HCT116 (cell line): ENCODE measurements at regions not wholly inside any gene's neighbourhood (a gene's known extent, or its start where the extent isn't known, plus 50 kb on each side); places are given as distances from the start of the nearest gene placed in this dataset.

Experiments used
- ATAC-seq: fragments of 200-7000 bp; cut with Tn5 transposase; 2 replicates; pipeline ENCODE4 v1.9.1; 2020; ENCODE audit warnings: mild to moderate bottlenecking, moderate library complexity
- BruUV-seq: library from RNA; stranded (reverse); fragments of 400-500 nt; replicated peaks from 2 replicates; lab custom pipeline; 2021; lab: Mats Ljungman, UMichigan
- CTCF ChIA-PET: fragments of 300-600 bp; sonication (Branson Sonifier 250); formaldehyde crosslinking; loops from one replicate; lab custom pipeline; 2021; ENCODE audit warnings: antibody characterized with exemption; lab: Charles Lee
- POLR2A ChIA-PET: fragments of 300-600, 350-600 bp; sonication (Branson Sonifier 250); formaldehyde crosslinking; loops from one replicate; lab custom pipeline; 2021; ENCODE audit warnings: antibody characterized with exemption; lab: Charles Lee
- RAD21 ChIA-PET, 2 experiments: fragments of 300-600 bp; sonication (Branson Sonifier 250); formaldehyde crosslinking; loops; one replicate each; lab custom pipeline; 2023; ENCODE audit warnings: low total read pairs in 2 of 2; ENCODE audit not compliant: uncharacterized antibody in 2 of 2, unreplicated experiment in 2 of 2, low non-redundant PET in 1 of 2; lab: Charles Lee
- DNase-seq: peaks from one replicate; pipeline ENCODE4 v3.0.0-alpha.2; 2010; ENCODE audit warnings: low read depth, low spot score
- H2AFZ ChIP-seq: fragments of 200-600 bp; shearing (Covaris generic), sonication (generic); 2 replicates; pipeline ENCODE4 v1.6.1; 2017; ENCODE audit warnings: low read depth, mixed run types, mixed read lengths, antibody characterized with exemption, low read length; ENCODE audit not compliant: poor library complexity, severe bottlenecking
- H3K27ac ChIP-seq: 2 replicates; pipeline ENCODE4 v1.5.1; 2012; ENCODE audit warnings: low read depth, low read length
- H3K27me3 ChIP-seq: fragments of 200-600 bp; sonication (generic); 2 replicates; pipeline ENCODE4 v1.6.1; 2016; ENCODE audit warnings: mixed run types, low read length, mixed read lengths; ENCODE audit not compliant: insufficient read depth
- H3K36me3 ChIP-seq, 2 experiments: fragments of 200-500 bp in 1 of 2; fragments of 200-600 bp in 1 of 2; sonication (Bioruptor generic) in 1 of 2; sonication (generic) in 1 of 2; 2 replicates each; pipeline versions ENCODE4 v1.5.1 to v1.6.1; 2014 to 2016; ENCODE audit warnings: low read length in 2 of 2, inconsistent platforms in 1 of 2, mixed read lengths in 1 of 2, mixed run types in 1 of 2; ENCODE audit not compliant: insufficient read depth in 2 of 2, control insufficient read depth in 1 of 2
- H3K4me1 ChIP-seq, 2 experiments: fragments of 200-600 bp in 1 of 2; sonication (generic) in 1 of 2; 2 replicates each; pipeline versions ENCODE4 v1.5.1 to v1.6.1; 2012 to 2017; ENCODE audit warnings: low read length in 2 of 2, inconsistent platforms in 1 of 2, mild to moderate bottlenecking in 1 of 2, mixed read lengths in 1 of 2, mixed run types in 1 of 2, moderate library complexity in 1 of 2; ENCODE audit not compliant: insufficient read depth in 2 of 2, control insufficient read depth in 1 of 2
- H3K4me2 ChIP-seq: fragments of 200-600 bp; sonication (generic); 2 replicates; pipeline ENCODE4 v1.6.1; 2017; ENCODE audit warnings: mixed run types, low read length, mixed read lengths
- H3K4me3 ChIP-seq, 2 experiments: fragments of 200-600 bp in 1 of 2; sonication (generic) in 1 of 2; replicated peaks in 1 of 2; 2 replicates each; pipeline ENCODE4 v1.5.1; 2011 to 2016; ENCODE audit warnings: low read length in 2 of 2, control low read depth in 1 of 2, low read depth in 1 of 2, mild to moderate bottlenecking in 1 of 2, mixed read lengths in 1 of 2, mixed run types in 1 of 2
- H3K79me2 ChIP-seq: fragments of 200-600 bp; sonication (generic); 2 replicates; pipeline ENCODE4 v1.6.1; 2017; ENCODE audit warnings: mild to moderate bottlenecking, mixed run types, low read length, moderate library complexity, mixed read lengths; ENCODE audit not compliant: insufficient read depth
- H3K9ac ChIP-seq: fragments of 200-600 bp; sonication (generic); 2 replicates; pipeline ENCODE4 v1.6.1; 2016; ENCODE audit warnings: low read length, mixed read lengths
- H3K9me2 ChIP-seq: fragments of 200-600 bp; sonication (generic), shearing (Covaris generic); 2 replicates; pipeline ENCODE4 v1.6.1; 2017; ENCODE audit warnings: mixed run types, mild to moderate bottlenecking, moderate library complexity; ENCODE audit not compliant: insufficient read depth
- H3K9me3 ChIP-seq, 2 experiments: fragments of 200-500 bp in 1 of 2; fragments of 200-600 bp in 1 of 2; sonication (Bioruptor generic) in 1 of 2; sonication (generic) in 1 of 2; 2 replicates each; pipeline ENCODE4 v1.6.1; 2014 to 2017; ENCODE audit warnings: low read length in 2 of 2, mixed read lengths in 2 of 2, inconsistent platforms in 1 of 2, low read depth in 1 of 2, mild to moderate bottlenecking in 1 of 2, mixed run types in 1 of 2, moderate library complexity in 1 of 2; ENCODE audit not compliant: control insufficient read depth in 1 of 2, insufficient read depth in 1 of 2
- H4K20me1 ChIP-seq: fragments of 200-600 bp; sonication (generic), shearing (Covaris generic); 2 replicates; pipeline ENCODE4 v1.6.1; 2017; ENCODE audit warnings: mixed run types, mild to moderate bottlenecking, moderate library complexity; ENCODE audit not compliant: insufficient read depth
- ATF3 ChIP-seq: IDR thresholded peaks from 2 replicates; pipeline ENCODE4 v1.6.1; 2012
- CBX3 ChIP-seq: IDR thresholded peaks from 2 replicates; pipeline ENCODE4 v1.6.1; 2012; ENCODE audit warnings: low read depth
- CEBPB ChIP-seq: IDR thresholded peaks from 2 replicates; pipeline ENCODE4 v1.6.1; 2012; ENCODE audit warnings: low read depth
- EGR1 ChIP-seq: IDR thresholded peaks from 2 replicates; pipeline ENCODE4 v1.6.1; 2012; ENCODE audit warnings: low read depth
- ELF1 ChIP-seq: IDR thresholded peaks from 2 replicates; pipeline ENCODE4 v1.6.1; 2012; ENCODE audit warnings: low read depth, borderline replicate concordance
- EZH2phosphoT487 ChIP-seq: fragments of 200-600 bp; IDR thresholded peaks from 2 replicates; pipeline ENCODE4 v1.6.1; 2018; ENCODE audit warnings: antibody characterized with exemption, borderline replicate concordance
- FOSL1 ChIP-seq: IDR thresholded peaks from 2 replicates; pipeline ENCODE4 v1.6.1; 2012; ENCODE audit warnings: low read depth
- JUND ChIP-seq: IDR thresholded peaks from 2 replicates; pipeline ENCODE4 v1.6.1; 2012
- POLR2A ChIP-seq: IDR thresholded peaks from 2 replicates; pipeline ENCODE4 v1.7.0; 2011; ENCODE audit warnings: borderline replicate concordance; ENCODE audit not compliant: insufficient read depth, insufficient read length; ENCODE audit errors: extremely low read depth
- POLR2AphosphoS5 ChIP-seq: IDR thresholded peaks from 2 replicates; pipeline ENCODE4 v1.6.1; 2011; ENCODE audit warnings: mild to moderate bottlenecking, low read depth, low read length, moderate library complexity
- REST ChIP-seq: IDR thresholded peaks from 2 replicates; pipeline ENCODE4 v1.6.1; 2012; ENCODE audit warnings: low read depth
- SP1 ChIP-seq: IDR thresholded peaks from 2 replicates; pipeline ENCODE4 v1.6.1; 2012; ENCODE audit warnings: low read depth
- SRF ChIP-seq: IDR thresholded peaks from 2 replicates; pipeline ENCODE4 v1.6.1; 2012; ENCODE audit warnings: low read depth
- TCF7L2 ChIP-seq: IDR thresholded peaks from 2 replicates; pipeline ENCODE4 v1.7.0; 2011; ENCODE audit warnings: borderline replicate concordance, inconsistent platforms; ENCODE audit not compliant: insufficient read depth, insufficient read length; ENCODE audit errors: extremely low read depth
- YY1 ChIP-seq: IDR thresholded peaks from 2 replicates; pipeline ENCODE4 v1.6.1; 2011; ENCODE audit warnings: low read length, low read depth, moderate library complexity, mild to moderate bottlenecking; ENCODE audit not compliant: insufficient replicate concordance; ENCODE audit errors: extremely low read depth
- ZBTB33 ChIP-seq: IDR thresholded peaks from 2 replicates; pipeline ENCODE4 v1.6.1; 2011; ENCODE audit warnings: mild to moderate bottlenecking, low read length, moderate library complexity; ENCODE audit not compliant: insufficient replicate concordance; ENCODE audit errors: extremely low read depth
- ZFX ChIP-seq: fragments of 450-650 bp; IDR thresholded peaks from 2 replicates; pipeline ENCODE4 v1.6.1; 2017
- intact Hi-C: fragments of 100-400 bp; cut with micrococcal nuclease; formaldehyde crosslinking; loops from 2 replicates; pipeline ENCODE4 v1.10.0; 2022

GRCh38 chr2:59308108-59308507 is 1067.0 kb upstream of the FANCL start:
- RAD21 ChIA-PET, result no interaction called here

More at GRCh38 chr2:59308108-59308507, 1067.0 kb upstream of the FANCL start:
- H3K9ac ChIP-seq, result no peak overlapping the region
- no peaks in the 10 kb centered on the region for H3K36me3 ChIP-seq
- CTCF ChIA-PET, result no interaction called here
- H3K4me3 ChIP-seq, result no peak overlapping the region
- H3K79me2 ChIP-seq, result no peaks in the 10 kb centered on the region
- no peaks in the 10 kb centered on the region for H3K9me2 ChIP-seq
- no peaks in the 10 kb centered on the region for H3K27me3 ChIP-seq
- H3K4me1 ChIP-seq, result no peaks in the 10 kb centered on the region
- TF ChIP-seq YY1 (no peak), POLR2AphosphoS5 (no peak), CEBPB (no peak), ZFX (no peak), ELF1 (no peak), ATF3 (no peak), JUND (no peak), SP1 (no peak), REST (no peak), FOSL1 (no peak), EZH2phosphoT487 (no peak), TCF7L2 (no peak), SRF (no peak), CBX3 (no peak), ZBTB33 (no peak), EGR1 (no peak), POLR2A (no peak)
- H4K20me1 ChIP-seq, result no peaks in the 10 kb centered on the region
- H2AFZ ChIP-seq, result no peak overlapping the region
- POLR2A ChIA-PET, result no interaction called here
- BruUV-seq, result no TSS peak
- ATAC-seq (no peak), DNase-seq (no peak)
- peaks cover 0 to 1% of the 10 kb centered on the region in 2 experiments; a peak in 1 of 4 replicates for H3K9me3 ChIP-seq
- no peak overlapping the region for H3K27ac ChIP-seq
- no peak overlapping the region for H3K4me2 ChIP-seq
- intact Hi-C loops, result loop anchor here (10.0 kb wide), 1 partner anchor 1247 kb away; the partner anchor contains the start of gene BCL11A
